ENCODE measurements at regions not wholly inside any gene's neighbourhood (a gene's known extent, or its start where the extent isn't known, plus 50 kb on each side); places are given as distances from the start of the nearest gene placed in this dataset.

GRCh38 chr11:42237701-42238235, 778.3 kb upstream of the LRRC4C start:
- ATAC-seq (no peak), DNase-seq (no peak)
- intact Hi-C loops (cut with micrococcal nuclease), result no loop called here

- no peak for ATAC-seq
- no peak for DNase-seq
- intact Hi-C loops (cut with micrococcal nuclease), result no loop called here
These were observed 779.7 kb upstream of the LRRC4C start for GRCh38 chr11:42239188-42239587.

GRCh38 chr11:42243385-42243784, 783.9 kb upstream of the LRRC4C start:
- DNase-seq (no peak), ATAC-seq (no peak)
- intact Hi-C loops (cut with micrococcal nuclease), result no loop called here

- intact Hi-C loops (cut with micrococcal nuclease), result no loop called here
- DNase-seq (no peak), ATAC-seq (no peak)
These were observed 784.9 kb upstream of the LRRC4C start for GRCh38 chr11:42244376-42244775.

- no peak for DNase-seq
- ATAC-seq, result no peak
- intact Hi-C loops (cut with micrococcal nuclease), result no loop called here
These were observed 789.9 kb upstream of the LRRC4C start for GRCh38 chr11:42249401-42249800.

GRCh38 chr11:42249956-42250355, 790.5 kb upstream of the LRRC4C start:
- intact Hi-C loops (cut with micrococcal nuclease), result no loop called here
- DNase-seq (no peak), ATAC-seq (no peak)

- DNase-seq, result no peak
- no peak for ATAC-seq
- intact Hi-C loops (cut with micrococcal nuclease), result no loop called here
These were observed 792.5 kb upstream of the LRRC4C start for GRCh38 chr11:42251984-42252383.

- DNase-seq, result no peak
- no peak for ATAC-seq
- intact Hi-C loops (cut with micrococcal nuclease), result no loop called here
These were observed 793.7 kb upstream of the LRRC4C start for GRCh38 chr11:42253156-42253555.

GRCh38 chr11:42255906-42256305, 796.5 kb upstream of the LRRC4C start:
- no peak for DNase-seq
- intact Hi-C loops (cut with micrococcal nuclease), result no loop called here
- no peak for ATAC-seq

- intact Hi-C loops (cut with micrococcal nuclease), result no loop called here
- no peak for DNase-seq
- no peak for ATAC-seq
These were observed 798.1 kb upstream of the LRRC4C start for GRCh38 chr11:42257534-42257933.

- intact Hi-C loops (cut with micrococcal nuclease), result no loop called here
- no peak for DNase-seq
- ATAC-seq, result no peak
These were observed 805.6 kb upstream of the LRRC4C start for GRCh38 chr11:42265072-42265471.

- ATAC-seq, result no peak
- intact Hi-C loops (cut with micrococcal nuclease), result no loop called here
These were observed 811.9 kb upstream of the LRRC4C start for GRCh38 chr11:42271306-42271705.

GRCh38 chr11:42273977-42274376, 814.5 kb upstream of the LRRC4C start:
- intact Hi-C loops (cut with micrococcal nuclease), result no loop called here
- ATAC-seq, result no peak
- no peak for DNase-seq

More at GRCh38 chr11:42271306-42271705, 811.9 kb upstream of the LRRC4C start:
- DNase-seq, result no peak

GRCh38 chr11:42296910-42297309, 837.5 kb upstream of the LRRC4C start:
- intact Hi-C loops (cut with micrococcal nuclease), result no loop called here
- DNase-seq (no peak), ATAC-seq (no peak)

- no peak for DNase-seq
- intact Hi-C loops (cut with micrococcal nuclease), result no loop called here
- ATAC-seq, result no peak
These were observed 840.3 kb upstream of the LRRC4C start for GRCh38 chr11:42299780-42300179.

GRCh38 chr11:42301777-42302176, 842.3 kb upstream of the LRRC4C start:
- intact Hi-C loops (cut with micrococcal nuclease), result no loop called here
- ATAC-seq, result no peak
- DNase-seq, result no peak

GRCh38 chr11:42311514-42311913, 852.1 kb upstream of the LRRC4C start:
- intact Hi-C loops (cut with micrococcal nuclease), result no loop called here
- ATAC-seq (no peak), DNase-seq (no peak)

- intact Hi-C loops (cut with micrococcal nuclease), result no loop called here
- ATAC-seq (no peak), DNase-seq (no peak)
These were observed 852.5 kb upstream of the LRRC4C start for GRCh38 chr11:42311944-42312343.

GRCh38 chr11:42315267-42315666, 855.8 kb upstream of the LRRC4C start:
- intact Hi-C loops (cut with micrococcal nuclease), result no loop called here
- no peak for DNase-seq
- ATAC-seq, result no peak

- DNase-seq (no peak), ATAC-seq (no peak)
- intact Hi-C loops (cut with micrococcal nuclease), result no loop called here
These were observed 856.4 kb upstream of the LRRC4C start for GRCh38 chr11:42315846-42316245.

- no peak for DNase-seq
- intact Hi-C loops (cut with micrococcal nuclease), result no loop called here
- ATAC-seq, result no peak
These were observed 860.5 kb upstream of the LRRC4C start for GRCh38 chr11:42319921-42320320.

GRCh38 chr11:42329929-42330565, 870.6 kb upstream of the LRRC4C start:
- intact Hi-C loops (cut with micrococcal nuclease), result no loop called here

More at GRCh38 chr11:42329929-42330565, 870.6 kb upstream of the LRRC4C start:
- DNase-seq (no peak), ATAC-seq (no peak)

Measured in left ventricle myocardium superior (tissue), 1 donor.